Caco-2 (cell line): ENCODE measurements at regions not wholly inside any gene's neighbourhood (a gene's known extent, or its start where the extent isn't known, plus 50 kb on each side); places are given as distances from the start of the nearest gene placed in this dataset.

Experiments used
- BruUV-seq: library from RNA; stranded (reverse); fragments of 400-500 nt; replicated peaks from 2 replicates; lab custom pipeline; 2021; lab: Mats Ljungman, UMichigan
- CTCF ChIA-PET: fragments of 300-600 bp; sonication (Branson Sonifier 250); formaldehyde crosslinking; loops from one replicate; lab custom pipeline; 2022; ENCODE audit warnings: antibody characterized with exemption; lab: Charles Lee
- POLR2A ChIA-PET: fragments of 300-600 bp; sonication (Branson Sonifier 250); formaldehyde crosslinking; loops from one replicate; lab custom pipeline; 2022; ENCODE audit warnings: antibody characterized with exemption; lab: Charles Lee
- DNase-seq, 2 experiments: peaks; one replicate each; pipeline versions ENCODE4 v3.0.0 to v3.0.0-alpha.2; 2020 to 2022
- H3K27me3 ChIP-seq: replicated peaks from 2 replicates; pipeline ENCODE4 v1.6.0; 2011; ENCODE audit warnings: low read length; ENCODE audit not compliant: control insufficient read depth, insufficient read depth
- H3K36me3 ChIP-seq: 2 replicates; pipeline ENCODE4 v1.5.1; 2011; ENCODE audit warnings: low read length; ENCODE audit not compliant: control insufficient read depth, insufficient read depth
- H3K4me1 ChIP-seq: fragments of 250-450 bp; sonication (Bioruptor Pico); 2 replicates; pipeline ENCODE4 v1.5.1; 2020; ENCODE audit warnings: mild to moderate bottlenecking
- H3K4me3 ChIP-seq: 2 replicates; pipeline ENCODE4 v1.5.1; 2011; ENCODE audit warnings: low read depth, mild to moderate bottlenecking, control low read depth, low read length
- H3K9me3 ChIP-seq: fragments of 250-450 bp; sonication (Bioruptor Pico); 2 replicates; pipeline ENCODE4 v1.5.1; 2020; ENCODE audit warnings: mild to moderate bottlenecking, moderate library complexity
- H3K27ac Mint-ChIP-seq: one replicate; pipeline ENCODE4 v1.8.0; 2022; ENCODE audit warnings: mixed read lengths; ENCODE audit not compliant: unreplicated experiment
- H3K27me3 Mint-ChIP-seq: one replicate; pipeline ENCODE4 v1.8.0; 2022; ENCODE audit warnings: mixed read lengths; ENCODE audit not compliant: insufficient read depth, unreplicated experiment
- H3K36me3 Mint-ChIP-seq: one replicate; pipeline ENCODE4 v1.8.0; 2022; ENCODE audit warnings: mild to moderate bottlenecking, mixed read lengths; ENCODE audit not compliant: insufficient read depth, unreplicated experiment
- H3K4me1 Mint-ChIP-seq: one replicate; pipeline ENCODE4 v1.8.0; 2022; ENCODE audit warnings: low read depth, mixed read lengths; ENCODE audit not compliant: unreplicated experiment
- H3K4me3 Mint-ChIP-seq: one replicate; pipeline ENCODE4 v1.8.0; 2022; ENCODE audit warnings: mild to moderate bottlenecking, moderate library complexity, mixed read lengths; ENCODE audit not compliant: unreplicated experiment
- H3K9me3 Mint-ChIP-seq: one replicate; pipeline ENCODE4 v1.8.0; 2022; ENCODE audit warnings: mixed read lengths; ENCODE audit not compliant: unreplicated experiment
- CTCF ChIP-seq, 2 experiments: fragments of 200-600 bp in 1 of 2; IDR thresholded peaks; 1 replicate in 1 of 2; 2 replicates in 1 of 2; pipeline versions ENCODE4 v1.5.1 to v1.8.0; 2011 to 2022; ENCODE audit warnings: antibody characterized with exemption in 1 of 2, control low read depth in 1 of 2, inconsistent platforms in 1 of 2, low read depth in 1 of 2, low read length in 1 of 2, mild to moderate bottlenecking in 1 of 2, moderate library complexity in 1 of 2; ENCODE audit not compliant: insufficient read depth in 1 of 2, severe bottlenecking in 1 of 2, unreplicated experiment in 1 of 2
- intact Hi-C: fragments of 100-400 bp; cut with micrococcal nuclease; formaldehyde crosslinking; loops from one replicate; pipeline ENCODE4 v1.10.0; 2022; ENCODE audit not compliant: unreplicated experiment

GRCh38 chr3:14273901-14274611 is 95.4 kb downstream of the LSM3 start:
- H3K27me3 Mint-ChIP-seq: no peaks in the 10 kb centered on the region
- no peak for TF ChIP-seq CTCF (IDR thresholded peaks at IDR 0.05; ENCODE audit: insufficient read depth in 1 of 2, low read depth in 1 of 2, low read length in 1 of 2, severe bottlenecking in 1 of 2, unreplicated experiment in 1 of 2)
- no peaks in the 10 kb centered on the region for H3K9me3 Mint-ChIP-seq
- no peaks in the 10 kb centered on the region for H3K36me3 ChIP-seq
- intact Hi-C loops: no loop called here
- BruUV-seq: no TSS peak
- POLR2A ChIA-PET: no interaction called here
- no peaks in the 10 kb centered on the region for H3K27me3 ChIP-seq
- H3K27ac Mint-ChIP-seq: peak overlapping the region; percentile 94
- H3K4me1 Mint-ChIP-seq: peaks cover 27% of the 10 kb centered on the region
- H3K4me3 Mint-ChIP-seq: no peak overlapping the region
- DNase-seq: peak in 1 of 2 experiments; percentile 47
- no peaks in the 10 kb centered on the region for H3K36me3 Mint-ChIP-seq
- no peaks in the 10 kb centered on the region for H3K9me3 ChIP-seq
- H3K4me1 ChIP-seq: peaks cover 35% of the 10 kb centered on the region
- no peak overlapping the region for H3K4me3 ChIP-seq
- CTCF ChIA-PET: no interaction called here

DNA sequence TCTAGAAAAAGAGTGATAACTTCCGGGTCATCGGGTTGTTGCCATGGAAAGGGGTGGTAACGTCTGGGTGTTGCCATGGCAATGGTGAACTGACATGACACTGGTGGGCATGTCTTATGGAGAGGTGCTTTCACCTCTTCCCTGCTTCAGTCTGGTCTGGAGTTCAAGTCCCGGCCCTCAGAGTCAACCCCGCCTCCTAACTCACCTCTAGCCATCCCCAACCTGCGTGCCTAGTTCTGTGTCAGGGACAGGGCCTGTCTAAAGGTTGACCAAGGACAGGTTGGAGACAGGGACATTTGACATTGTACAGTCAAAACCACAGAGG is 96.0 kb downstream of the LSM3 start:
- no peaks in the 10 kb centered on the region for H3K9me3 ChIP-seq
- no peak for TF ChIP-seq CTCF (IDR thresholded peaks at IDR 0.05; ENCODE audit: insufficient read depth in 1 of 2, low read depth in 1 of 2, low read length in 1 of 2, severe bottlenecking in 1 of 2, unreplicated experiment in 1 of 2)
- no TSS peak for BruUV-seq
- H3K4me3 ChIP-seq: no peak overlapping the region
- Mint-ChIP-seq H3K27ac (peak overlapping the region; percentile 94), H3K4me1 (peaks cover 27% of the 10 kb centered on the region), H3K36me3 (no peaks in the 10 kb centered on the region), H3K27me3 (no peaks in the 10 kb centered on the region), H3K9me3 (no peaks in the 10 kb centered on the region), H3K4me3 (no peak overlapping the region)
- no peaks in the 10 kb centered on the region for H3K36me3 ChIP-seq
- H3K27me3 ChIP-seq: no peaks in the 10 kb centered on the region
- no peak for DNase-seq
- peaks cover 40% of the 10 kb centered on the region for H3K4me1 ChIP-seq
- intact Hi-C loops: no loop called here
- ChIA-PET CTCF (no interaction called here), POLR2A (no interaction called here)

- peak in 1 of 2 experiments; percentile 26 for DNase-seq
- Mint-ChIP-seq H3K27me3 (no peaks in the 10 kb centered on the region), H3K4me3 (no peak overlapping the region), H3K9me3 (no peaks in the 10 kb centered on the region), H3K27ac (peak overlapping the region; percentile 69), H3K36me3 (no peaks in the 10 kb centered on the region), H3K4me1 (peaks cover 27% of the 10 kb centered on the region)
- H3K4me1 ChIP-seq: peaks cover 47% of the 10 kb centered on the region
- no peaks in the 10 kb centered on the region for H3K27me3 ChIP-seq
- no peak for TF ChIP-seq CTCF (IDR thresholded peaks at IDR 0.05; ENCODE audit: insufficient read depth in 1 of 2, low read depth in 1 of 2, low read length in 1 of 2, severe bottlenecking in 1 of 2, unreplicated experiment in 1 of 2)
- intact Hi-C loops: no loop called here
- POLR2A ChIA-PET: no interaction called here
- no peaks in the 10 kb centered on the region for H3K9me3 ChIP-seq
- no peaks in the 10 kb centered on the region for H3K36me3 ChIP-seq
- no peak overlapping the region for H3K4me3 ChIP-seq
- no TSS peak for BruUV-seq
- CTCF ChIA-PET: interaction anchor here (1.0 to 1.1 kb wide), 2 partner anchors 20 to 72 kb away, joined by 4 read pairs; no protein-coding TSS in a partner anchor
Observed at GRCh38 chr3:14274999-14275961, 96.7 kb downstream of the LSM3 start.
